GM21367 (cell line): ENCODE measurements at regions not wholly inside any gene's neighbourhood (a gene's known extent, or its start where the extent isn't known, plus 50 kb on each side); places are given as distances from the start of the nearest gene placed in this dataset.

ENCODE experiments used
- ATAC-seq: cut with Tn5 transposase; IDR thresholded peaks from one replicate; pipeline ENCODE4 v1.9.1; 2021; ENCODE audit not compliant: unreplicated experiment

DNA sequence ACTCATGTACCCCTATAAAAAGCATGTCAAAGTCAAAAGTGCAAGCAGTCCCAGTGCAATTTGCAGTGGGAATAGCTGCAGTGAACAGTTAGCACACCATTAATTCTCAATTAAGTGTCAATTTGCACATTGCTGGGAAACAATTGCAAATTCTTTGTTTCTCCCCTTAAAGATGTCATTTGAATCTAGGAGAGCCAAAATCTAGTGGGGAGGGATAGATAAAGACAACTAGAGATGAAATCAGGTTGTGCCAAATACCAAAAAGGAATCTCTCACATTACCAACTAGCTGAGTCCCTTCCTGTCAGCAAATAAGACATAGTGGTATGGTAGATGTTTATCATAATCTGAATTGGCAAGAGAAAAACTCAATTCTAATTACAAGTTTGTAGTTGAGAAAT lies 330.7 kb downstream of the NUF2 start:
- ATAC-seq = no peak

DNA sequence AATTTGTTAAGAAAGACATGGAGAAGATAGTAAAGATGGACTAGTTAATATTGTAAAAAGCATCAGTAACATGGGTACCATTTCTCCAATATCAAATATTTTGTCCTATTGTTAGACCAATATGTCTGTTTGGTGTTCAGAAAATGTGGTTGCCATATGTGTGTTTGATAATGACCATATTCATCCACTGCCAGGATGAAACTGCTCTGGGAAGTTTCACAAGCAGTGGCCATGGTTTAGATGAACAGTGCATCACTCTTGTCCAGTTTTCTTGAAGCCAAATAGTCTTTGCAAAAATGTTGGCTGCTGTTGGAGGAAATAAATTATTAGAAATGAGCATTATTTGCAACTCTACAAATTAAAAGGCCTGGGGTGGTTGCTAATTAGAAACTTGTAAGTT lies 333.8 kb downstream of the NUF2 start:
- no peak for ATAC-seq

DNA sequence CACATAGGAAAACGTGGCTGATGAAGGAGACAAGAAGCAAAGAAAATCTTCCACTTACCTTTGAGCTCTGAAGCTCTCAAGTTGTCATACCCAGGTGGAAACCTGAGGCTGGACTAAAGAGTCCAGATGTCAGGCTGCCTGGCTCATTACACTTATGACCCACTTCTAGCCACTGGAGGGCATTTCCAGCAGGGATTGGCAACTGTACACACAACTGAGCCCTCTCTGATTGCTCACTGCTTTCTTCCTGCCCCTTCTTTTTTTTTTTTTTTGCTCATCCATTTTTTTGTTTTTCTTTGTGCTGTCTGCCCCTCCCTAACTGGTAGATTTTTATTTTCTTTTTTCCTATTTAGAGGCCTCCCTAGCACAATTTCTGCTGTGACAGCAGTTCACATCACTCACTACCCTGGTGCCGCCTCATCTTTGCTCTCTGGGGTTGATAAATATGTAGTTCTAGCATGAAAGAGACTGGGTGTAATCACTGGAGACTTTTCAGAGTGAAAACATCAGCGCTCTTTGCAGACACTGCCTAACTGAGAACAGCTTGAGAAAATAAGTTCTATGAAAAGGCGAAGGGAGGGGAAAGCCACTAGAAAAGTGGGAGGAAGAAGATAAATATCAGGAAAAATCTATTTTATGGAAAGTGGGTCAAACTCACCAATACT lies 334.5 kb downstream of the NUF2 start:
- no peak for ATAC-seq

DNA sequence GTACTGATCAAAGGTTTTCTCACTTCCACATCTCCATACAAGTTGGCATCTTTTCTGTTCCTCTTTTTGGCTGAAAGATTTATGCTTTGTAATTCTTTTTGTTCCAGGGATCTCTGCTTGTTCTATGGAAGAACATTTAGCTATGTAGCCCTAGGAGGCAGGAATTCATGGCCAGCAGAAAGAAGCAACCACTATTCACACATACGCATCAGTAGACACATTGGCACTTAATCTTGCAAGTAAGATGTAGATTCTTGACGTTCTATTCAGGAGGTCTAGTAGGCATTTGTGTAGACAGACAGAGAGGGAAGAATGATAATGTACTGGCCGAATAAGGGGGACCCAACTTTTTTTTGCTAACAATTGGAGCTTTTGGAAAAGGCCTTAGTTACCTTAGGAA lies 336.0 kb downstream of the NUF2 start:
- ATAC-seq = no peak

DNA sequence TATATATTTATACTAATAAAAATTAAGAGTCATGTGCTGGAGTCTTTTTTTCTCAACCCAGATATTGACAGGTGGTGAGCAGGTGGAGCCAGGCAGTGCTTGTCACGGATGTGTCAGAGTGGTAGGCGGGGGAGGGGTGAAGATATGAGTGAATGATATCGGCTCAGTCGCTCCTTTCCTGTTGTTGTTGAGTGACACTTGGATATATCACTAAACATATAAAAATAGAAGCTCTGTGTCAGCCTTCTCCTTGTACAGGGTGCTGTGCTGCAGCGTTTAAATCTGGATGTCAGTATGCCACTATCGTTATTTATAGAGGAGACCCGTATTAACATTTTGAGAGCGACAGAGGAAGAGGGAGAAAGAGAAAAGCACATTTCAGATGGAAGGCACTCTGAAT lies 339.6 kb downstream of the NUF2 start:
- ATAC-seq = no peak

DNA sequence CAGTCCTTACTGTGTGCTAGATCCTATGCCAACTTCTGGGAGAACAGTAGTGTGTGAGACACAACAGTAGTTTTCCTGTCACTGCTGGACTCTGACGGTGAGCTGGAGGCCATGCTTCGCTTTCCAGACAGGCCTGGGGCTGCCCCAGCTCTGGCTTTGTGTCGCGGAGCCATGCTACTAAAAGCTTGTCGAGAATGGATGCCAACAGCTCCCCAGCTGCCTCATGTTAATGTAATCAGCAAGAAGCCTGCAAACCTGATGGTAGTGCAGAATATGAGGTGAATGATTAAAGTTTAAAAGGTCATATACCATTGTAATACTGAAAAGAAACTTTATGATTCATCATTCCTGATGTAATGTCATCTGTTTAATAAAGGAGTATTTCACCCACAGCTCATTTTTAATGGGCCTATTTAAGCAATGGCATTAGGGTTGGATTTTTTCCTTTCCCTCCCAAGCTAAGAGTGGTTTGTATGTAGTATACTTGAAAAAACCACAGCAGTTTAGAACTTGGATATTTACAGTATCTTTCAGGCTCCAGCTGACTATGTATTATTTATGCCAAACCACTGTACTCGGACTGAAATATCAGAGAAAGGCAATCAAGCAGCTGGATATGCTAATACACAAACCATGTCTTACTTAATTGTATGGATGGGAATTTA lies 343.0 kb downstream of the NUF2 start:
- ATAC-seq = no peak

DNA sequence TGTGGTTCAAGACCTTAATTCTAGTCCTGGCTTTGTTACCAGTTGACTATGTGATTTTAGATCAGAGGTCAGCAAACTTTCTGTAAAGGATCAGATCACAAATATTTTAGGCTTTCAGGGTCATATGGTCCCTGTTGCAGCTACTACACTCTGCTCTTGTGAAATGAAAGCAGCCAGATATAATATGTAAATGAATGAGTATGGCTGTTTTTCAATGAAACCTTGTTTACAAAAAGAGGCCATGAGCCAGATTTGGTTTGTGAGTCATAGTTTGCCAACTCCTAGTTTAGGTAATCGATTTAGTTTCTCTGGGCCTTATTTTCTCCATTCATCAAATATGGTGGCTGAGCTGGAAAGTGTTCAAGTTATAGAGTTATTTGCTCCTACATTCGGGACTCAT lies 346.7 kb downstream of the NUF2 start:
- no peak for ATAC-seq

DNA sequence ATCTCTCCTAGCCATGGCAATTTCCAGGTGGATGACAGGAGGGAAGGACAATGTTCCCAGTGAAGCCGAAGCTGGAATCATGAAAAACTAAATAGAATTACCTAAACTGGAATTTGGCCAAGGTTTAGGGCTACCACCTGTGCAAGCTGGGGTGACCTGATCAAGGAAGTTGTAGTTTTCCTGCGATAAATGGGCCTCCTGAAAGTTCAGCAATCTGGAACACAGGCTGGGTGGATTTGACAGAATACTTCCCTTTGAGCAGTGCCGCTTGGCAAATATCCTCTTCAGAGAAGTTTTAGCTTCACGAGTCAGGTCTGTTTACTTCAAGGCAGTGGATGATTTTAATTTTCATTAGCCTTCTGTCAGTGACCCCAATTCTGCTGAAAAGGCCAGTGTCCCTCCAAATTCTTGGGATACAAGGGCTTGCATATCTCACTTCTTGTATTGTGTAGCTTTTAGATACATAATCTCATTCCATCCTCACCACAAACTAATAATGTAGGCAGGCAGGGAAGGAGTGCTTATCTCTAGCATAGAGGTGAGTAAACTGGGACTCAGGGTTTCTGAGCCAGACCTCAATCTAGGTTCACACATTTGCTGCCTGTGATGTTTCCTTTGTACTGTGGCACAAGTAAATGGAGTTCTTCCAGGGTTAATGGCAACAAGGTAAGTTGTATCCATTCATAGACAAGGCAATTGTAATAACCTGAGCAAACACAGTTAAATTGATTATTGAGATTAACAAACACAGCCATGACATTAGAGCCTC lies 349.4 kb downstream of the NUF2 start:
- ATAC-seq = no peak

DNA sequence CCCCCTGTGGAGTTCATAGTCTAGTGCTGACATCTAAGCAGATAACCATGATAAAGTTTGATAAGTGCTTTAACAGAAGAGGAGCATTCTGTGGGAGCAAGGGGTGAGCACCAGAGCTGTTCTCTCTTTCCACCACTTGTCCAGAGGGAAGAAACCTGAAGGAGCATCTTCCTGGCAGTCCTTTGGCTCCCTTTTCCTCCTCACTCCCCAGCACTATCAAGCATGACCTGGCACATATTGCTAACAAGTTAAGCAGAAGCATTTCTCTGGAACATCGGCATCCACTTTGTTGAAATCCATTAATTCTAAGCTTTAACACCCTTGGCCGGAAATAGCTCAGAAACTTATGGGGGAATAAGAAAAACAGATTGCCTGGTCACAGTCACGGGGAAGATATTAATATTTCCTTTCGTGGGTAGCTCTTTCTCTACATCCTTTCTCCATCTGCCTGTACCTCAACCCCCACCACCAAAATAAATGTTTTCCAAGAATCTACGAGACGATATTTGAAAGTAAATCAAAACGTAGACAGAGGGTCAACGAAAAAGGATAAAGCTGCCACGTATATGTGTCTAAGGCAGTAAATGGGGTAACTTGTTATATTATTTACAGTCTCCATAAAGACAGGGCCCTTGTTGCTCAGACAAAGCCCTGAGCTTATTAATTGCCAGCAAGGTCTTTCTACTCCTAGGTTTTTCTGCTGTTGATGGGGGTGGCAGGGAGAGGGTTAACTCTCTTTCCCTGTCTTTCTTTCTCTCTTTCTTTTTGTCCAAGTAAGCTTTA lies 351.4 kb downstream of the NUF2 start:
- no peak for ATAC-seq

DNA sequence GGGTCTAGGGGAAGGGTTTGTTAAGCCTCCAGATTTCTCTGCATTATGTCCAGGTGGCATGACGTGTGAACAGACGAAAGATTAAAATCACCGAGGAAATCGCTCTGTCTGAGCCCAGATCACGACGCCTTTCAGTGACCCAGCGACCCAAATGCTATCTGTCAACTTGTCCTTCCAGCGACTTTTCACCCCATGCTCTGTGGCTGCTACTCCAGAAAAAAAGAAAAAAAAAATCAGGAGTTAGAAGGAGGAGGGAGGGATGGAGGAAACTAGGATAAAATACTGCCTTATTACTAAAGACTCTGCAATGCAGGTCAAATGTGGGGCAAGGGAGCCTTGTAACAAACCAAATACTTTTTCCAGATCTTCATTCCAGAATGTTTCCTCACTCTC lies 352.0 kb downstream of the NUF2 start:
- no peak for ATAC-seq

DNA sequence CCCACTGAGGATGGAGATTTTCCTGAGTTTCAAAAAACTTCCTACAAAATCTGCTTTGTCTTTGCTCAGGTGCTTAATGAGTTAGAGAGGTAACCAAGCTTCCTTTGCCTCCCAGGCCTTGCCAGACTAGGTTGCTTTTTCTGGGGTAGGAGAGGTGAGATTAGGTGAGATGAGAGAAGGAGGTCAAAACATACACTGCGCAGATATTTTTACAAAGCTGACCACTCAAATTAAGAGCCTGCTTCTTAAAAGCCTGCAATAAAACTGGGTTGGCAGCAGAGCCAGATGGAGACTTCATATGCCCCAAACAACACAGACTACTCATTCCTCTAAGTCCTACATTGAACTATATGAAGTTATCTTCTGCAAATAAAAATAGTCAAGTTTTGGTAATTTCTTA lies 352.5 kb downstream of the NUF2 start:
- ATAC-seq = no peak

DNA sequence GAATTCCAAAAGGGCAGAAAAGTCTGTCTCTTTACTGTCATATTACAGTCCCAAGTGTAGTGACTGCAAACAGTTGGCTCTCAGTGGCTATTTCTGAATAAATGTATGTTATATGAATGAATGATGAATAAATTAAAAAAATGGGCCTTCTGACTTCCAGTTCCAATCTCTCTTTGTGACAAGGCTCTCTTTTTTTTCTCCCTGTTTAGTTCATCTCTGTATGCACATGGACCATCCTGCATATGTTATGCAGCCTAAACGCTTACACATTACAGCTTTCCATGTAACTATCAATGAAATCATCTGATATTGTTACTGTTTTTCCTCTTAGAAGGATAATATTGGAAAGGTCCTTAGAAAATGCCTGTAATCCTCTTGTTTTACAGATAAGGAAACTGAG lies 363.0 kb downstream of the NUF2 start:
- no peak for ATAC-seq

DNA sequence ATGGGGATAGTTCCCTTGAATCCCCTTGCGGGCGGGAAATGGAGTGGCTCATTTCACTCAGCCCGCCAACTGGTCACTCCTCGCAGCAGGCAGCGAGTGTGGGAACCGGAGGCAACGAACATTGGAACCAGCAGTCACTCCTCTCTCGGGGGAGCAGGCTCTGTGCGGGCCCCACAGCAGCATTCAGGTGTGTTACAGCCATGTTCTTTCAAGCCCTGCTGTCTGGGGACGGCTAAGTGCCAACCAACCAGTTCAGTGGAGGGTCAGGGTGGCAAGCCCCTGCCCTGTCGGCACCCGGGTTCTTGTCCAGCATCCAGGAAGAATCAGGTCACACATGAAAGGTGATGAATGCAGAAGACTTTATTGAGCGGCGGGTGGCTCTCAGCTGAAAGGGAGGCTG lies 370.5 kb downstream of the NUF2 start:
- no peak for ATAC-seq

DNA sequence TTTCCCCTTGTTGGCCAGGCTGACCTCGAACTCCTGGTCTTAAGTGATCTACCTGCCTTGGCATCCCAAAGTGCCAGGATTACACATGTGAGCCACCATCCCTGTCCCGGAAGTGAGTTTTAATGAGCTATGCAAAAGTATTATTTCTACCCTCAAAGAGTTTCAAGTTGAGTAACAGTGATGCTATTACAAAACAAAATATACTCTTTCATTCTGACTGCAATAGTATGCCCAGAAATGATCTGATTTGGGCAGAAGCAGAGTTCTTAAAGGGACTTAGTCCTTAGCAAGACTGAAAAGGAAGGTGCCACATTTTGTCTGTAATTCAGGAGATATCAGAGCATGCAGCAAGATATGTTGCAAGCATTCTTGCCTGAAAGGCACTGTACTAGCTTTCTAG lies 375.4 kb downstream of the NUF2 start:
- peak; percentile 70 for ATAC-seq

DNA sequence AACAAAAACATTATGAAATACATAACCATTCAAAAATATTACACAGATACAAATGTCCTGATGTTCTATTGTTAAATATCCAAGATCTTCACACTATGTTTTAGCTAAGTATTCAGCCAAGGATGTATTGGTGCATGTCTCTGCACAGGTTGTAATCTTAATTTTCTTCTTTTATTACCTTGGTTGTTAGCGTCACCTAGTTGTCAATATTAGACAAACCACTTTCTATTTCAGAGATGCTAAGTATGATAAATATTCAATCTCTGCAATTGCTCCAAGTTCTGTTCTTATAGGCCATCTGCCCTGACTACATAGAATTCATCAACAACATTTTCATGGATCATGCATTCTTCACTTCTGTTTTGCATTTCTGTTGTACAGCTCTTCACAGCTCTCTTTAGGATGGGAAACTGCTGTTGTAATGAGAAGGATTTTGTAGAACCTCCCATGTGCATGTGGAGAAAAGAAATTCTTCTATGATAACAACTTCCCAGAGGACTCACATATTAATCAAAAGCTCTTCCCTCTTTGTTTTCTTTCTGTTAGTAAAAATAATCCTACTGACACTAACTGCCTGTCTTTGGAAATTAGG lies 380.1 kb downstream of the NUF2 start:
- no peak for ATAC-seq

DNA sequence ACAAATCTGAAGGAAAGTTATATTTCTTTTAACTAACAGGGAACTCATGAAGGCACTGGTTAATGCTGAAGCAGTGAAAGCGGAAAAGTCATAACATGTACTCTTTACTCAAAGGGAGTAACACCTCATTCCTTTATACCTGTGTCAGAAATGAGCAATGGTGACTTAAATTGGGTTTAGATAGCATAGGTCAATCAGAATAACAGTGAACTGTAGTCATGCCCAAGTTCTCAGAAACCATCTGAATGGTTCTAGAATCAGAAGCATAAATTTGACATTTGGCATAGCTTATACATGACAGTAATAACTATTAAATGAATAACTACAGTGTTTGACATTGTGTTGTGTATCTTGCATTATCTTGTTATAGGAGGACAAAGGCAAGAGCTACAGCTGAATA lies 382.0 kb downstream of the NUF2 start:
- no peak for ATAC-seq

DNA sequence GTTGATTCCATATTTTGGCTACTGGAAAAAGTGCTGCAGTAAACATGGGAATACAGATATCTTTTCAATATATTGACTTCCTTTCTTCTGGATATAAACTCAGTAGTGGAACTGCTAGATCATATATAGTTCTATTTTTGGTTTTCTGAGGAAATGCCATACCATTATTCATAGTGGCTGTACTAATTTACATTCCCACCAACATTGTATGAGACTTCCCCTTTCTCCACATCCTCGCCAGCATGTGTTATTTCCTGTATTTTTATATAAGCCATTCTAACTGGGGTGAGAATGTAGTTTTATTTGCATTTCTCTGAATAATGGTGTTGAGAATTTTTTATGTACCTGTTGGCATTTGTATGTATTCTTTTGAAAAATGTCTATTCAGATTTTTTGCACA lies 385.2 kb downstream of the NUF2 start:
- no peak for ATAC-seq

DNA sequence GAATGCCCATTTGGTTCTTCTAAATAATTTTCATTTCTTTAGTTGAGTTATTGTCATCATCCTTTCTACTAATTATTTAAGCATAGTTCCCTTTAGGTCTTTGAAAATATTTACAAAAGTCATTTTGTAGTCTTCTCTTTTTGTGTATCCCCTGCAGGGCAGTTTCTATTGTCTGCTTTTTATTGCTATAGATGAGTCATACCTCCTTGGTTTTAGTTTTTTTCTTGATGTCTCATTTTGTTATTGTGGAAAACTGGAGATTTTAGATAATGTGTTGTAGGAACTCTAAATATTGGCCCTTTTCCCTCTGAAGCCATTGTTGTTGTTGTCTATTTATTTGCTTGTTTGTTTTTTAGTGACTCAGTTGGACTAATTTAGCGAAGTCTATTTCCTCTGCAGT lies 387.9 kb downstream of the NUF2 start:
- ATAC-seq = no peak

DNA sequence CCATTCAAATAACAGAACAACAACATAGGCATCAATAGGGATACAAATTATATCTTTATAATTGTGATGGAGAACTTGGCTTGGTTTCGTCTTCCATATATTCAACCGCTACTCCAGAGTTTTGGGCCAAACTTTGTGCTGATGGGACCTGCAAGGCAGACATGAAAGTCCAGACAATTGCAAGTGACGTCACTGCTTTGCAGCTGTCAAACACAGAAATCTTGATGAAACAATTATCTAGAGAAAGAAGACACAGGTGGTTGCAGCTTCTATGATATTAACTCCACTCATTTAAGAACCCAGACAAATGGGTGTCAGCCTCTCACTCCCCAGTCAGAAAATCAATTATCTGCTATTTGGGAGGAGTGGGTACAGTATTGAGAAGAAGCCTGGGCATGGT lies 390.6 kb downstream of the NUF2 start:
- no peak for ATAC-seq

DNA sequence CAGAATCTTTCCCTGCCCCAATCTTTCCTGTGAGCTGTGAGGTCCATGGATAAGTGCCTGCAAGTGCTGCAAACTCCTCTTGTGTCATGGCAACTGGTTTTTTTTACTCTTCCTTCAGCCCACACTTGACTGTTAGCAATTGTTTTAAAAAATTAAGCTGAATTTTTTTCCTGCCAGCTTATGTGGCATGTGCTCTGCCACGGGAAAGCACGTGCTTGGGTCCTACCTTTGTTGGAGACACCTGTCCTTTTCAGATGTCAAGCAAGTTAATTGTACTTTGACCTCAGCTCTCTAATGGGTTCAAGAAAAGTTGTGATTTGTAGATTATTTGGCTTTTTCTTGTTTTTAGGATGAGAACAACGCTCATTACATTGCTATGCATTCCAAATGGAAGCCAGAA lies 398.5 kb downstream of the NUF2 start:
- no peak for ATAC-seq

DNA sequence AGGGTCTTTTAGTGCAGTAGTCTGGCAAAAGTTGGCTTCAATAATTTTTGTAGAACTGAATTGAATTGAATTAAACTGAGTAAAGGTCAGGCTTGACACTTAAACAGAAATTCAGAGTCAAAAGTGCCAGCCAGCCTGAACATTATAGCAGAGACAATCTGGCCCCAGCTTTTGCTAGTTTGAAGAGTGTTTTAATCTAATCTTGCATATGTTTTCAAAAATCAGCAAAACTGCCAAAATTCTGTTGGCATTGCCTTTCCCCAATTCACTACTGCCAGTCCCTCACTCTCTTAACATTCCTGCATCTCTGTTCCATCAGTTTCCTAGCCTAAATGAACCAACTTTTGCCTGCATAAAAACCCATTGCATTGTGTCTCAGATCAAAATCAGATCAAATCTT lies 403.8 kb downstream of the NUF2 start:
- no peak for ATAC-seq
